NCI-H748 (cell line): ENCODE measurements at regions not wholly inside any gene's neighbourhood (a gene's known extent, or its start where the extent isn't known, plus 50 kb on each side); places are given as distances from the start of the nearest gene placed in this dataset.
A peak's percentile ranks its signal among the peaks of the same experiment; 100 is the strongest.

Experiments used
- DNase-seq: peaks from one replicate; lab custom pipeline; 2025; ENCODE audit not compliant: unreplicated experiment; lab: John Stamatoyannopoulos, UW

GRCh38 chr11:109794501-109794900, 298.7 kb upstream of the ZC3H12C start:
- no peak for DNase-seq

GRCh38 chr11:109795234-109795633, 298.0 kb upstream of the ZC3H12C start:
- no peak for DNase-seq

DNA sequence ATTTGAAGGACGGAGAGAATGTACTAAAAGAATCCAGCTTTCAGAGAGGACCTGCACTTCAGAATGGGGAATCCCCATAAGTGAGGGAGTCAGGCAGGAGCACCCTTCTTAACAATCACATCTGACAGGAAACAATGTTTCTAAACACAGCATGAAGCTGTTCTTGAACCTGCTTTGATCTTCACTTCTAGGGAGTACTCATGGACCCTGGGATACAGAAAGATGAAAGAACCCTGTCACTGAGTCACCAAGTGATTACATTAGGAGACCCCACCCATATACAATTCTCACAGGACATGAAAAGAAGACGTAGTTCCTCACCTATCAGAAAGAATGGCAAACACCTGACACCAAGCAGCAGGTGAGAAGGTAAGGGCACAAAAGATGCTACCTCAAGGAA, 296.9 kb upstream of the ZC3H12C start:
- no peak for DNase-seq

GRCh38 chr11:109798521-109798920, 294.7 kb upstream of the ZC3H12C start:
- no peak for DNase-seq

- DNase-seq, result no peak
Measured at GRCh38 chr11:109799604-109800003, 293.6 kb upstream of the ZC3H12C start.

- no peak for DNase-seq
Measured at GRCh38 chr11:109804911-109805310, 288.3 kb upstream of the ZC3H12C start.

- no peak for DNase-seq
Measured at GRCh38 chr11:109806205-109806604, 287.0 kb upstream of the ZC3H12C start.

GRCh38 chr11:109808569-109808968, 284.6 kb upstream of the ZC3H12C start:
- DNase-seq, result no peak

DNA sequence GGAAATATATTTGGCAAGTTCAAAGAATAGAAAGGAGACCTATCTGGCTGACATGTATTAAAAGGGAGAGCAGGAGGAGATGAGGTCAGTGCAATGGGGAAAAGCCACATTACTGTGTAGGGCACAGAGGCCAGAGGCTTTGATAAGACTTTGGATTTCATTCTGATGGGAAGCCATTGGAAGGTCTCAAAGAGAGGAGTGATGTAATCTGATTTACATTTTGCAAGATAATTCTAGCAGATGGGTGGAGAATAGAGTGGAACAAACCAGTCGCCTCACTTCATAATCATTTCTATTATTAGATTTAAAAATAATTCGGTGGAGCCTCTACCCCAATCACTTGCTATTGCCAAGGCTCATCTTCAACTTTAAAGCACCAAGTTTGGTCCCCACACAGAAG, 278.4 kb upstream of the ZC3H12C start:
- no peak for DNase-seq

- no peak for DNase-seq
Measured at GRCh38 chr11:109815500-109816150, 277.6 kb upstream of the ZC3H12C start.

DNA sequence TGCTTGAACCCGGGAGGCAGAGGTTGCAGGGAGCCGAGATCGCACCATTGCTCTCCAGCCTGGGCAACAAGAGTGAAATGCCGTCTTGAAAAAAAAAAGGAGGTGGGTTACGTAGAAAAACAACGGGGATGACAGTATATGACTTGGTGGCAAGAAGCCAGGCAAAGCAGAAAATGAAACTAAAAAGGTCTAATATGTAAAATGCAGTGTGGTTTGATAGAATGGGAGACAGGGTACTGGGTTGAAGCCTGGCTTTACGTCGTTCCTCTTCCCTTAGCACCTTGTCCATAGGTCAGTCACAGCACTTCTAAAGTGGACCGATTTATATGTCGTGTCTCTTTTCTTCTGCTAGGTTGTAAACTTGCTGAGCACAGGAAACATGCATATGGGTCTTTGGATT, 274.9 kb upstream of the ZC3H12C start:
- DNase-seq, result no peak

GRCh38 chr11:109819410-109819809, 273.8 kb upstream of the ZC3H12C start:
- DNase-seq, result no peak

DNA sequence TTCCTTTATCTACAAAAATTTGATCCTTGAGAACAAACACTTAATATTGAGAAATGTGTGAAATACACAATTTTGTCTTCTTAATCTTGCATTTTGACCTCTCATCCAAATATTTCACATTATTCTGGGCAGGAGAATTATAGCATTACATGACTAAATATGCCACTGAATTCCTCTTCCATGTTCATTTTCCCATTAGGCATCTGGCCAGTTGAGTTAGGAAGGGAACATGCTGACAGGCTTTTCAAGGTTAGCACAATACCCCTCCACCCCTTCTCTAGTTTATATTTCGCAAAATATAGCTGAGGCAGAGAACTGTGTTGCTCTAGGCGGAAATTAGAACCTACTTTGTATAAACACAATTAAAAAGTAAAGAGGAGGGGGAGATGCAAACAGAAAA, 271.7 kb upstream of the ZC3H12C start:
- no peak for DNase-seq

DNA sequence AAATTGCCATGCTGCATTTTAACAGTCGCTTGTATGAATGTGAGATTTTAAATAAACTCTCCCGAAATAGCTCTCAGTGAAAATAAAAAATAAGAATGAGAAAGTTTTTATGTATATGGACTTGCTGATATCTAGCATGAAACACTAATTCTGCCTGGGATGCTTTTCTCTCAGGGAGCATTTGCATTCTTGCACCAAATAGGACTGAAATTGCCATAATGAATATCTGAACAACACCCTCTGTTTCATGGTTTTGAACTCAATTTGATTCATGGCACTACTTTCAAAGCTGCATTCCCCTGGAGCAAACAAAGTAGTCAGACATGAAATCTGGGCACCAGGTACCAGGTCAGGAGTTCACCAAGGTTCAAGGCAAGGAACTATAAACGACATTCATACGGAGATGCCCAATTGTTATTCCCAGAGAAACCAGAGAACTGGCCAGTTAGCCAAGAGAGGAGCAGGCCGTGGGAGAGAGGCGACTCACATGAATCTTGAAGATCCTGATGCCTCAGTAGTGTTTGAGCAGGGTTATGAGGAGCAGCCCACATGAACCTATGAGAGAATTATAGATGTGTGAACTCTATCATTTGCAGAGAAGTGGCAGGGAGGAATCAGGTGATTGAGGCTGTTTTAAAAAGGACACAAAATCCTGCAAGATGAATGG, 270.6 kb upstream of the ZC3H12C start:
- DNase-seq, result no peak

DNA sequence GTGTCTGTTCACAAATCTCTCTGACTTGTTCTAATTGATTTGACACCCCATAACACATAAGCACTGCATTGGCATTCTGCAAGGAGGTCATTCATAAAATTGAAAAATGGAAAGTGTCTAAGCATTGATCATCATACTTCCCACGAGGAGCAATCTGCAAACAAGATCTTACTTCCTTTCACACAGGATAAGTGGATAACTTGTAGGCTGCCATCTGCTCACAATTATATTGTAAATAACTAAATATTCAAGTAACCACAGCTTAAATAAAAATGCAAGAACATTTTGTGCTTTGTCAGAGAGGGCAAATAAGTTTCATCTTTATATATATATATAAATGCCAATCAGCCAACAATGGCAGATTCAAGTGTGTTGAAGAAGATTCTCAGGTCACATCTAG, 264.8 kb upstream of the ZC3H12C start:
- DNase-seq, result no peak

- no peak for DNase-seq
Measured at GRCh38 chr11:109838026-109838425, 255.2 kb upstream of the ZC3H12C start.

GRCh38 chr11:109845437-109845836, 247.8 kb upstream of the ZC3H12C start:
- DNase-seq, result no peak

DNA sequence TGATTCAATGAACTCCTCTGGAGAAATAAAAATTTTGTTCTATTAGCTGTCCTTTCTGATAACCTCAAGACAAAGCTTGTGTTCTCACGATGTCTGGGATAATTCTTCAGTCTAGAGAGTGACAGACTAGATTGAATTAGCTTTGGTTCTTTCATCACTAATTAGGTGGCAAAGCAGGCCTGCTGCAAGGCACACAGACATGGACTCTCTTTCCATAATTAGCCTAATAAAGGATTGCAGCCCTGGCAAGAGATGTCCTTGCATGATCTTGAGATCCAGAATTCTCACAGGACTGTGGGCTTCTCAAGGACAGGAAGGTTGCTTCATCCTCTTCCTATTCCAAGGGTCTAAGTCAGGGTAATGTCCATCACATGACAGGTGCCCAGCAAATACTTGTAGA, 245.6 kb upstream of the ZC3H12C start:
- DNase-seq, result no peak

DNA sequence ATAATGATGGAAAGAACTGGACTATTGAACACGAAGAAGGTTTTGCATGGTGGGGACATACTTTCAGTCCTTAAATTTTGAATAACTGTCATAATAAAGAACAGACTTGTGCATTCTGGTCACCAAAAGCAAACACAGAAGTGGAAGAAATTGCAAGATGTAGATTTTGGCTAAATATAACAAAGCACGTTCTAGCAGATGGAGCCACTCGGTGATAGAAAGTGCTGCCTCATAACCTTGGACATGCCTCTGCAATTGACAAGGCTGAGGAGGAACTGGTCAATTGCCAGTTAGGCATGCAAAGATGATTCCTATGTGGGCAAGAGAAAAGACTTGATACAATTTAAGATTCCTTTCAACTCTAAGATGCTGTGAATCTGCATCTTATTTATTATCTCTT, 244.1 kb upstream of the ZC3H12C start:
- DNase-seq, result no peak

GRCh38 chr11:109849946-109850345, 243.2 kb upstream of the ZC3H12C start:
- DNase-seq, result no peak

GRCh38 chr11:109851780-109852390, 241.3 kb upstream of the ZC3H12C start:
- no peak for DNase-seq

GRCh38 chr11:109853156-109853776, 239.9 kb upstream of the ZC3H12C start:
- DNase-seq, result peak; percentile 37
